ENCODE measurements at regions not wholly inside any gene's neighbourhood (a gene's known extent, or its start where the extent isn't known, plus 50 kb on each side); places are given as distances from the start of the nearest gene placed in this dataset.

DNA sequence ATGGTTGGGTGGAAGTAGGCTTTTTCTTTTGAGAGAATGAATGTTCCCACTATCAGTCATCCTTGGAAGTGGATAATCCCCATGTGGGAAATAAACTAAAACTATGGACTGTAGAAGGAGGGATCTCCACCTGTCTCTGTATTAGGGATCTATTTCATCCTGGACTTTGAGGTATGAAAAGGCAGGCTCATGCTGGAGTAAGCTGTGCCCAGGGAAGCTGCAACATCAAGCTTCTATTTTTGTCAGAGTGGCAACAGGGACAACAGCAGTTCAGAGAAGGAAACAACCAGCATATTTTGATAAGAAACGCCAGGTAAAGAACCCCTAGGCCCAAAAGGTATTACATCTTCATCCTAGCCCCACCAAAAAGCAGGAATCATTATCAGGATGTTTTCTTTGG lies 122.0 kb downstream of the MDH1 start:
- no peak for TF ChIP-seq TAF1 (IDR thresholded peaks at IDR 0.05; ENCODE audit: low read depth, low read length)
- no peak for TF ChIP-seq POLR2AphosphoS5 (IDR thresholded peaks at IDR 0.05; ENCODE audit: low read depth, low read length)
- TF ChIP-seq POU2F2 (IDR thresholded peaks at IDR 0.05; ENCODE audit: low read depth, low read length): no peak
- no peak for TF ChIP-seq POLR2A (IDR thresholded peaks at IDR 0.05; ENCODE audit: low read depth, low read length)
- TF ChIP-seq SPI1 (IDR thresholded peaks at IDR 0.05; ENCODE audit: low read depth, low read length): no peak
- TF ChIP-seq PAX5 (IDR thresholded peaks at IDR 0.05; ENCODE audit: insufficient read depth, low read length, severe bottlenecking): no peak

Data from GM12891 (cell line).